SKM-1 (cell line): ENCODE measurements at regions not wholly inside any gene's neighbourhood (a gene's known extent, or its start where the extent isn't known, plus 50 kb on each side); places are given as distances from the start of the nearest gene placed in this dataset.

Source experiments
- DNase-seq: peaks from one replicate; lab custom pipeline; 2025; ENCODE audit not compliant: unreplicated experiment; lab: John Stamatoyannopoulos, UW

DNA sequence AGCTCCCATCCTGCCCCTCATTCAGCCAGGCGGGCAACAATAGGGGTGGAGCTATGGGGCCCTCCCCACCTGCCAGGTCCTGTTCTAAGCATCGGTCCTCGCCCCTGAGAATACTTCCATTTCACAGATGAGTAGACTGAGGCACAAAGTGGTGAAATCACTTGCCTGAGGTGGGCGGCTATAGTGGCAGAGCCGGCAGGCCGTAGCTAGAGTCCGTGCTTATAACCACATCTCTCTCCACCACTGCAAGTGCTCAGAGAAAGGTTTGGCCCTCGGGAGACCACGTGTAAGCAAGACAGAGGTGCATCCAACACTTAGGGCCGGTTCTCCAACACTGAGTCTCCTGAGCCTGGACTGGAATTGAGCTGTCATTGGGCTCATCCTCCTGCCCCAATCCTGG is 145.8 kb upstream of the UNC5B start:
- DNase-seq: no peak

DNA sequence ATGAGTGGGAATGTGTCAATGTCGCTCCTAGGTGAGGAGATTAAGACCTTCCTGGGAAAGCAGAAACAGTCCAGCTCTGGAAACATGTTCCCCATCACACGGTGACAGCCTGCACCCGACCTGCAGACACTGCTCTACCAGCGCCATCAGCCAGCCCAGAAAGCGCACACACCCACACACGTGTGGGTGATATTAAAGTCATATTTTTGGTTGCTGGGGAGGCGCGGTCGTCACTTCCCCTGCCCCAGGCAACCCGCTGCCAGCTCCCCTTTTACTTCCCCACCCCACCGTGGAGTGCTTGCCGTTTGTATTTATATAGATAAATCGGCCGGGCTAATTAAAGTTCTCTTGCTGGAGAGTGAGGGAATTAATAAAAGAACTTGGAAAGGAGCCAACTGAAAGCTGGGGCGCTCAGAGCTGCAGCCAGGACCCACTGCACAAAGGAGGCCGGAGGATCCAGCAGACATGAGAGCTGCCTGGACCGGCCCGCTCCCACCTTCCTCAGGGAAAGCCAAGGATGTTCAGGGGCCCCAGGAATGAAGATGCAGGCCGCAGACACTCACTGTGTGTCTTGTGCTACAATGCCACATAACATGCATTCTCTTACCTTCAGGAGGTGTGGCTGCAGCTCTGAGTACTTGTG is 145.2 kb upstream of the UNC5B start:
- no peak for DNase-seq

DNA sequence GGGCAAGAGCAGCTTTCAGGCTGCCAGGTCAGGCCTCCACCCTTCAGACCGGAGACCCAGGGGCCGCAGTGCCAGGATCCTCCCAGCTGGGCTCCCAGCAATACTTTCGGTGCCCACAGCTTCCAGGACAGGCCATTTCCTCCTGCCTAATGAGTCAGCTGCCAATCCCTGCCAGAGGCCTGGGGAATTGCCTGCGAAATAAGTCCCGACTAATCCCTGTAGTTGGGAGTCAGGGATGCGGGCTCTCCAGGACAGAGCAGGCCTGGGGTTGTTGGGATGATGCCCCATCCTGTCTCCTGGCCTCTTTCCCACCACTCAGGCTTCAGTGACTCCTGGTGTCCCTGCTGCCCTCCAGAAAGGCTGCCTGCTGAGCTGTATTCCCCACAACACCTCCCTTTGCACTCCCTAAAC is 143.5 kb upstream of the UNC5B start:
- DNase-seq: no peak

DNA sequence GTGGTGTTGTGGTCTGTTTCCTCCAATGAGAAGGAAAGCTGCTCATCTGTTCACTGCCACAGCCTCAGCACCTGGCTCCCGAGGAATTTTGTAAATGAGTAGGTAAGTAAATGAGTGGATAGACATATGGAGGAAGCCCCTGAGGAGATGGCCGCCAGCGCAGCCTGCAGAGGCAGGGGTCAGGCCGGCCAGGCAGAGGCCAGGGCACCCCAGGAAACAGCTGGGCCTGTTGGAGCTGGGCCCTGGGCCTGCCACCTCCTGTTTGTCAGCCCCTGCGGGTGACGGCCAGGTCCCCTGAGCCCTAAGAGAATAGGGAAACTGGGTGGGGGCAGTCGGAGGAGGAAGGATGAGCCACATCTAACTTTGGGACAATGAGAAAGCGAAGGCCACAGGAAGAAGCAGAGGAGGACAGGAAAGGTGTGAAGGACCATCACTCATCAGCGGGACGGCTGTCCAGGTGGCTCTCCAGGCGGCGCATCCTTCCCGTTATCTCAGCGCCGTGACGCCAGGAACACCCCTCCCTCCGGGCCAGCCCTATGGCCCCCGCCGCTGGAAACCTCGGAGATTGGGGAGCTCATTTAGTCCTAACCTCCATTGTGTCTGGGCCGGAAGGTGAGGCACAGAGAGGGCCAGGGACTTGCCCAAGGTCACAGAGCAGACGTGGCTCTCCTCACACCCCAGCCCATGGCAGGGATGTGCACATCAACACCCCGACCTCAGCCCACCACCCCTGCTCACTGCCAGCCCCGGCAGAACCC is 142.3 kb upstream of the UNC5B start:
- no peak for DNase-seq

DNA sequence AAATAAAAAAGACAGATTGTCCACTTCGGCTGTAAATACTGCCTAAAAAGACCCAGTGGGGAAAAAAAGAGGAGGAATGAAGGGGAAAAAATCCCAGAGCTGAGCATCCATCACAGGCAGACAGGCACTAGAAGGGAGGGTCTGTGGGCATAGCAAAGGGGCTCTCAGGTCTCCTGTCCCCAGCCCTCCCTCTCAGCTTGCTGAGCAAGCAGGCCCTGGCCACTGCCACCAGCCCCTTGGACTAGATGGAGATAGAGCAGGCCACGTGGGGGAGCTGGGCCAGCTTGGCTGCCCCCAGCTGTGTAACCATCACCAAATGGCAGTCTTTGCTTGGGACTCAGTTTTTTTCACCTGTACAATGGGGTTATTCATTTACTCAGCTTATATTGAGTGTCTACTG is 141.6 kb upstream of the UNC5B start:
- DNase-seq: no peak

DNA sequence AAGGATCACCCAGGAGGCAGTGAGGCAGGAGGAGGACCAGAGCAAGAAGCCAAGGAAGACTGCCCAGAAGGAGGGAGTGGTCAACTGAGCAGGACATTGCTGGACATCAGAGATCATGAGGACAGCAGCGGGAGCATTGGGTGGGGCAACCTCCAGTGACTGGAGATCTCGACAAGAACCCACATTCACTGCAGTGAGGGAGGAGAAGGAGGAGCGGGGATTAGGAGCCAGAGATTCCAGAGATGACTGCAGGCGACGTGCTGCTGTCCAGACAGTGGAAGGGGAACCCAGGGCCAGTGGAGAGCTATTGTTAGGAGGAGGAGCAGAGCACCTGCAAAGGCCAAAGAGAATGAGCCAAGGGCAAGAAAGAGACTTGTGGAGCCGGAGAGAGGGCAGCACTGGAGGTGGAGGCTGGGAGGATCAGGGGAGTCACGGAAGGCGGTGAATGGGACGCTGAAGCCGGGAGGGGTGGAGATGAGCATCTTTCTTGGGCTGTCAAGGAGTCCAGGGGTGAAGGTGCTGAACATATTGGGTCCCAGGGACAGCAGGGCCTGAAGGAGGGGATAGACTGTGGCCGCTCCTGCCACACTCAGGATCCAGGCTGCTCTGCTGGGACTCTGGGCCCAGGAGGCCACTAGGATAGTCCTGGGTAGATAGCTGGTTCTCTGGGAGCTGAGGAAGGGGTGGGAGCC is 140.1 kb upstream of the UNC5B start:
- DNase-seq: no peak

DNA sequence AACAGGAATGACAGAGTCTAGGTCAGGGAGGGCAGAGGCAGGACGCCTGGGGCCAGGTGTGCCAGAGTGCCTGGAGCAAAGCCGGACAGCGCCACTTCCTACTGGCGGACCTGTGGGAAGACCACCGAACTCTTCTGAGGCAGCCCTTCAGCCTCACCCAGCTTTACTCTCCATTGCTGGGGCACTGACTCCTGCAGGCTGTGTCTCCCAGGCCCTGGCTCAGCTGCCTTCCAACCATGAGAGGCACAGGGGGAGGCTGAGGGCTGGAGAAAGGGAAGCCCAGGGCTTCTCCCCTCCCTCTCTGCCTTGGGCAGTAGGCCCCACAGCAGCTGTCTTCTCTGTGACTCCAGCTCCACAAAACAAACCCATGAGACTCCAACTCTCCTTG is 139.6 kb upstream of the UNC5B start:
- DNase-seq: no peak

DNA sequence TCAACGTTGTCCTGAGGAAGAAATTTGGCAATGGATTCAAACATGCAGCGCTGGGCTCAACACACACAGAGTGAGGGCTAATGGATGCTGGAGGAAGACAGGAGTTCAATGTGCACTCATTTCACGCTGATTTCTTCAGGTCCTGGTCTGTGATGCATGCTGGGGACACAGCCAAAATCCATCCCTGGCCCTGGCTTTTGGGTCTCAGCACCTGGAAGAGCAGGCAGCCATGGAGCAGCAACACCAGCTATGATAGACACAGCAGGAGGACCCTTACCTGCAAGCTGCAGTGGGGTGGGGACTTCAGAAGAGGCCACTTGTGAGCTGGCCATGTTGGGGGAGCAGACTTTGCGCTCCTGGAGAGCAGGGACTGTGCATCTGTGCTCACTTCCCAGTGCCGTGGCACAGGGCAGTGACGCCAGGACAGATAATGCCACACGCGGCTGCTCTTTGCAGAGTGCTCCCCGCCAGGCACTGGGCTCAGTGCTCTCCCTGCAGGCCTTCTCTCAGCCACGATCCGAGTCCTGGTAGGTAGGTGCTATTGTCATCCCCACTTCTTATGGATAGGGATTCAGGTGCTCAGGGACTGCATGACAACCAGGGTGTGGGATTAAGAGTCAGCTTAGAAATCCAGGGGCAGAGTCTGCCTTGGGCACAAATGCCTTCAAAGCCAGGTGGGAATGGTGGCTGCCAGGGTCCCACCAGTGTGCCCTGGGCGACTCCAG is 138.8 kb upstream of the UNC5B start:
- DNase-seq: no peak

DNA sequence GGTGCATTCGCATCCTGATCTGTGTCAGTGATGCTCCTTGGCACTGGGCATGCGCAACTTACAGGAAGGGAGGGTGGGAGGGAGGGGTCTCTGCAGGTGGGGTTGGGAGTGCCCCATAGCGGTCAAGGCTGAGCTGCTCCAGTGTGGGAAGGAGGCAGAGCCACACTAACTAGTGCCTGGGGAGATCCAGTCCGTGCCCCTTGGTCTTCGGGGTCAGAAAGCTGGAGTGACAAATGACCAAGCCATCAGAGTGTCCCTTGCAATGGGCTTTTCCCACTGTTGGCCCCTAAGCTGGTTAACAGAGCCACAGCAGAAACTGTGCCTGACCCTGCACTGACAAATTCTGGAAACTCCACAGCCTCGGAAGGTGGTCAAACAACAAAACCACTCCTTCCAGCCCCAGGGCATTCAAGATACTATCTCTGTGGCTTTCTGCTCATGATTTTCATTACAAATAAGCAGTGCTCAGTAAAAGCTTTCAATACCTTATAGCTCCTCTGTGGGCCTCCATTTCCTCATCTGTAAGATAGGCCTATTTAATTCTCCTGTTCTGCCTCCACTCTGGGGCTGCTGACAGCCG is 138.1 kb upstream of the UNC5B start:
- DNase-seq: no peak

DNA sequence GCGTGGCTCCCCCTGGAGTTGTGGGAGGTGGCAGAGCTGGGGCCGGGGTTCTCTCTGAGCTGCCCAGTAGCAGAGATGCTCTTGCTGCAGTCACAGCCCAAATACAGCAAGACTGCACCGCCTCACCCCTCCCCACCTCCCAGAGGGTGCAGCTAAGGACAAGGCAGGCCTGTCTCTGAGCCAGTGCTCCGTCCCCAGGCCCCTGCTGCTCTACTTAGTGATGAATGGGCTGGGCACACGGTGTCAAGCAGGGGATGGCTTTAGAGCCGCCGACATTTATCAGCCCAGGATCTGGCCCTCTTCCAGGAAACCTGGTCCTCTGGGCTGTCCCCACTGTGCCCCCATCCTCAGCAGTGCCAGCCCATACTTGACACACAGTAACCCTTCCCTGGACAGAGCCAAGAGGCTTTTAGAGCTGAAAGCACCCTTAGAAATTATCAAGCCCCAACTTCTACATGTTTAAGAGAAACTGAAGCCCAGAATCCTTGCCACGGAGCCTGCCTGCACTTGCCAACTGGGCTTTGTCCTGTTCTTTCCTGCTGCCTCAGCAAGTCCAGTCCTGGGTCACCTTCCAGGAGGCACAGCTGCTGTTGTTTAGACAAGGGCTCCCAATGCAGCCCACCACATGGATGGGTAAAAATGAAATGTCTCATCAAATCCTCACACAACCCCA is 137.1 kb upstream of the UNC5B start:
- no peak for DNase-seq

DNA sequence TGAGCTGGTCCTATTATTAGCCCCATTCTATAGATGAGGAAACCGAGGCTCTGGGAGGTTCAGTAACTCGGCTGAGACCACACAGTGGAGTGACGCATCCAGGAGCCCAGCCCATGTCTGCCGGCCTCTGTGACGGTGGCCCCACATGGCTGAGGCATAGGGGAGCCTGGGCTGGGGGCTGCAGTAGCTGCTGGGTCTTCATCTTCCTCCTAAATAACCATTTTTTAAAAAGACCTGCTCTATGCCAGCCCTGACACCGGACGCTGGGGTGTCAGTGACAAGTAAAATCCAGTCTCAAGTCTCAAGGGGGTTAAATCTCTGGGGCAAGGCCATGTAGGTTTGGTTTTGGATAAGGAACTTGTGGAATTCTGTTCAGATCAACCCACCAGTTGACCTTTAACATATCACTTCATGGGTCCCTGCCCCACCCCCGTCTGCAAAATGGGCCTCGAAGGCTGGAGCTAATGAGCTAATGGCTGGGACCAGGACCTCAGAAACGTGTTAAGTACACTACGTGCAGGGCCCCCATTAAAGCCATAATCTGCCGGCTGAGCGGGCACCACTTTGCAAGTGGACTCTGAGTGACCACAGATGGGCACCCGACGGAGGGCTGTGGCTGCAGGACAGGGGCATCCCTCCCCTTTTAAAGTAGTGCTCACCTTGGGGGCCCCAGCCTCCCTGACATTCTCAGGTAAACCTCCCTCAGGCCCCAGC is 136.5 kb upstream of the UNC5B start:
- DNase-seq: no peak

DNA sequence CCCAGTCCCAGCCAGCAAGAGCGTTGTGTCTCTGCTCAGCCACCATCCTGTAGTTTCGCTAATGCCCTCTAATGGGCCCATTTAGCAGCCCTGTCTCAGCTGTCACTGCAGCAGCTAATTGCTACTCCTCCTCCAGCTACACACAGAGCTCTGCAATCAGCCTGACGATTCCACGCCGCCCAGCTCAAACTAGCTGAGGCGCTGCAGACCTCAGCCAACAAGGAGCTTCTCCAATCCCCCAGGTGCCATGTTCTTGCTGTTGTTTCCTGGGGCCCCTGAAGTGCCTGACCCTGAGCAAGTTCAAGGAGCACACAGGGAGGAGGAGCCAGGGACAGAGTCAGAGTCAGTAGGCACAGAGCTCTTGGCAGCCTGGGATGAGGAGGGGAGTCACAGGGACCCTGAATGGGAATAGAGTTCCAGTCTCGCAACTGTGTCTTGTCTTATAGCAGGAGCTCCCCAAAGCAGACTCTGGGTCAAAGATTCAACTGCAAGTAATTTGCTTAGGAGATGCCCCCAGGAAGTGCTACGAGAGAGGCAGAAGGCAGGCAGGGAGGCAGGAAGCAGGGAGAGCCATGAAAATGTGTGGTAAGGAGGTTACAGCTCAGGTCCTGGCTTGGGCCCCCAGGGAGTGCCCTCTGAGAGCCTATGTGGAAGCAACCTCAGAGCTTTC is 135.8 kb upstream of the UNC5B start:
- no peak for DNase-seq

DNA sequence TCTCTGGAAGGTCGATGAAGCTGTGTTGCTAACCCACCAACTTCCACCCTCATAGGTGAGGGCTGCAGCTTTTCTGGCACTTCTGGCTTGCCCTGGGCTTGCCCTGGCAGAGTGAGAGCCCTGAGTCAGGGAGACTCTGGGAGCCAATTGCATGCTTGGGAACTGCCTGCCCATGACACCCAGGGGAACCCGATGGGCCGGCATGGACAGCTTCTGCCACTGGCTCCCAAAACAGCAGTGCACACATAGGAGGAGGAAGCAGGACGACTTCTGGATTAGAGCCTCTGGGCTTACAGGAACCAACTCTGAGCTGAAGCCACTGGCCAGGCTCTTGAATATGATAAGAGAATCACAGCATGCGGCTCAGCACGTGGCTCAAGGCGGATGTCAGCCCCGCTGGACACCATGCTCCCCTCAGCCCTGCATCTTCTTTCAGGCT is 135.2 kb upstream of the UNC5B start:
- no peak for DNase-seq

DNA sequence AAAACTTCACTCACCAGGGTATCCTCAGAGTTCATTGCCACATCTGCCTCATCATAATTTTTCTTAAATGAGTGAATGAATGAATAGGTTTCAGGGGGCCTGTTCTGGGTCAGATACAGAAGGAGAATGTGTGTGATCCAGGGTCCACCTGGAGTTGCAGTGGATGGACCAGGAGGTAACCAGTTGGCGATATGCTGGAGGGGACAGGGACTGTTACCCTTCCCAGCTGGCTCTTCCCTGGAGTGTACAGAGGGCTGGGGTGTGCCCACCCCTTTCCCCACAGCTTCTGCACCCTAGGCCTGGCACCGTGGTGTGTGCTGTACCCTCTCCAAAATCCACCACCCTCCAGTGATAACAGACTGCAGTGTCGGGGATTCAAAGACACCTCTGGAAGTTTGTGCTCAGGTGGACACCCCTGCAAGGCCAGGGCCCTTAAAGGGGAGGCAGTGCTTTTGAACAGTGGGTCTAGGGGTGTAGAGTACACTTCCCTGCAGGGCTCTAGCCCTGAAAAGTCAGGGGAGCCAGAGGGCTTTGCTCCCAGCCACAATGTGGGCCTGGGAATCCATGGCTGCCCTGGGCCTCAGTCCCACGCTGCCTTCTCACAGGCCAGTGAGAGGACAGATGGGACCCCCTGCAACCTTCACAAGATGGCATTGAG is 134.4 kb upstream of the UNC5B start:
- no peak for DNase-seq

DNA sequence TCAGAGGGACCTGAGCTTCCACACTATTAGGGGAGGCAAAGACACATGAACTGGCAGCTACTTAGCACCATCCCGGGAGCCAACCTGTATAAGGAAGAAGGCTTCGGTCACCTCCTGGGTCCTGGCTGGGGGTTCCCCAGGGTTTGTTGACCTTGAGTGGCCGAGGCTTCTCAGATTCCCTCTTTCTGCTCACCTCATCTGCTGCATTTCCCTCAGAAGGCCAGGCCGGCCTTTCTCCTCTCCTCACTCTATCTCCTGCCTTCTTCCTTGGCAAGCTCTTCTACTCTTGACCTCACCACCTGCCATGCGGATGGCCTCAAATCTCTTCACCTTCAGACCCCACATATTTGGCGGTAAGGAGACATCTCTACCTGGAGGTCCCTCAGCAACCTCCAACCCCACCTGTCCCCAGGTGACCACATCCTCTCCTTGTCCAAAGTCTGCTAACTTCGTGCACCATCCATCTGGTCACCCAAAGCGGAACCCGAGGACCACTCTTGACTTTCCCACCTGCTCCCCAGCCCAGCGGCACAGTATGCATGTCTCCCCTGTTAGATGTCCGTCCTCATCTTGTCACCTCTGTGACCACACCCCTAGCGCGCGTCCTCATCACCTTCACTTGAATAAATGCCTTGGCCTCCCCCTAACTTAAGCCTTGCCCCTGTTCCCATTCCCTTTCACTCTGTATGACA is 133.8 kb upstream of the UNC5B start:
- DNase-seq: no peak

DNA sequence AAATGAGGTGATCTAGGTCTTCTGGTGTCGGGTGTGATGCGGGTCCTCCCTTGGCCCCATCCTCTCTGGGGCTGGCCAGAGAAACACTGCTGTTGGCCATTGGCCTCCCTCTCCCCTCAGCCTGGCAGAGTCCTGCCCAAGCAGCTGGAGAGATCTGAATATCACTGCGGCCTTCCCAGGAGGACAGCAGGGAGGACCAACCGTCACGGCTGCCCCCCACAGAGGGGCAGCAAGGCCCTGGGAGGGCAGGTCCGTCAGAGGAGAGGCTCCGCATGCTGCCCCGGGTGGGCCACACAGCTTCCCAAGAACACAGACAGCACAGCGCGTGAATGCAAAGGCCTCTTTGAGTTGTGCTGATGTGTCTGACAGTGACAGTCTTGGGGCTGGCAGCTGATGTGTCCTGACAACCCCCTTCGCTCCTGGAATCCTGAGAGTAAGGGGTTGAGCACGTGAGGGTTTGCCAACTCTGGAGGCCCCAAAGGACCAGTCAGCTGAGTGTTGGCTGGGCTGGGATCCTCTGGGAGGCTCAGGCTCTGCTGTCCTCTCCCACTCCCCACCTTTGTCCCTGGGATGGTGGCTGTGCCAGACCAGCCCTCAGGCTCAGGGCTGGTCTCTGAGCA is 132.5 kb upstream of the UNC5B start:
- DNase-seq: no peak

DNA sequence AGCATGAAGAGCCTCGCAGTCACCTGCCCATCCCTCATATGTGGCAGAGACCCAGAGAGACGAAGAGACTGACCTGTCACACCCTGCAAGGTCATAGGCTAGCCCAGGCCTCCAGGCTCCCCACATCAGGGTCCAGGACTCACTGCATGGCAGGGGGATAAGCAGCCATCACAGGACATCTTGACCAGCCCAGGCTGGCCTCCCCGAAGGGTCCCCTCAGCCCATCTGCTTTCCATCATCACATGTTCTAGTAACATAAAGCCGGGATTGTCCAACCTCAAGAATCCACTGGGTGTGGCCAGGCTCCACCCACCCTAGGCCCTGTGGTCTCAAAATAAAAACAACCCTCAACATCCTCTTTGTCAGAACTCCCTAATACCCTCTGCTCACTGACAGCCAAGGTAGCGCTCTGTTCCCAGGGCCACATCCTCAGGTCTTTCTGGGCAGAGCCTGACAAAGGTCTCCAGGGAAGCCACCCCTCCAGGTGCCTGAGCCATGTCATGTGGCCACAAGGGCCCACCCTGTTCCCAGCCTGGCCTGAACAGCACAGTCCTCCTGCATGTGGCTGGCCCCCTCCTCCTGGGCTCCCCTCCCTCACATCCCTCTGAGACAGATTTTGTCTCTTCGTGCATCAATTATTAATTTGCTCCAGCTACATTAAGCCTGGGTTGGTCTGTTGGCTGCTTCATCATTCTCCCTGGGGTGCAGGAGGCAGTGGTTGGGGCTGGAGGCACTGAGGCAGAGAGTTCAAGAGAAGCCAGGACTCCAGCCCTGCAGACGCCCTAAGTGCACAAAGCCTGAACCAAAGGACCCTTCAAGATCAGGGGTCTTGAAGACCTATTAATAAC is 131.8 kb upstream of the UNC5B start:
- no peak for DNase-seq
